Mammary epithelial cell (primary cell): ENCODE measurements at regions not wholly inside any gene's neighbourhood (a gene's known extent, or its start where the extent isn't known, plus 50 kb on each side); places are given as distances from the start of the nearest gene placed in this dataset.

Experiments
- EZH2 ChIP-seq: IDR thresholded peaks from 2 replicates; pipeline ENCODE4 v1.6.1; 2012; ENCODE audit warnings: low read length, inconsistent platforms, borderline replicate concordance
- TF ChIP-seq, protein P1 (sequence below), 2 donors: IDR thresholded peaks in 1 of 2; conservative IDR thresholded peaks in 1 of 2; 2 replicates each; pipeline ENCODE4 v1.5.1; 2011 to 2012; ENCODE audit warnings: inconsistent platforms in 2 of 2, low read length in 2 of 2, mild to moderate bottlenecking in 2 of 2, control low read depth in 1 of 2, low read depth in 1 of 2; ENCODE audit not compliant: insufficient read depth in 1 of 2; ENCODE audit errors: extremely low read depth in 1 of 2

DNA sequence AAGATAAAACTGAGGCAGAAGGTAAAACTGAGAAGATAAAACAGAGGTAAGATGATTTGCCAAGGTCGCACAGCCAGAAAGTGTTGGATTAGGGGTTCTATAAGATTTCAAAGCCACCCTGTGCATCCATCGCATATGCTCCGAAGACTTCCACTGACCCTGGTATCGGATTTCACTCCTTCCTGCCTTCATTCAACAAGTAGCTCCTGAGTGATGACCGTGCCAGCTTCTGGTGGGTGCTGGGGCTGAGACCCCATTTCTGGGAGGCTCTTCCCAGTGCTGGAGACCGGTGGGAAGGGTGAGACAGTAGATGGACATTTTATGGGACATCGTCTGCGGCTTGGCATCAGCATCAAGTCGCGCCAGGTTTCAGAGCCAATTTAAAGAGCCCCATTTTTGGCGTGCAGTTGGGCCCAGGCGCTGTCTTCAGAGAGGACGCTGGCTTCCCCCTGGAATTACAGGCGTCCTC, 53.7 kb upstream of the DAB2IP start:
- TF ChIP-seq, protein P1, sequence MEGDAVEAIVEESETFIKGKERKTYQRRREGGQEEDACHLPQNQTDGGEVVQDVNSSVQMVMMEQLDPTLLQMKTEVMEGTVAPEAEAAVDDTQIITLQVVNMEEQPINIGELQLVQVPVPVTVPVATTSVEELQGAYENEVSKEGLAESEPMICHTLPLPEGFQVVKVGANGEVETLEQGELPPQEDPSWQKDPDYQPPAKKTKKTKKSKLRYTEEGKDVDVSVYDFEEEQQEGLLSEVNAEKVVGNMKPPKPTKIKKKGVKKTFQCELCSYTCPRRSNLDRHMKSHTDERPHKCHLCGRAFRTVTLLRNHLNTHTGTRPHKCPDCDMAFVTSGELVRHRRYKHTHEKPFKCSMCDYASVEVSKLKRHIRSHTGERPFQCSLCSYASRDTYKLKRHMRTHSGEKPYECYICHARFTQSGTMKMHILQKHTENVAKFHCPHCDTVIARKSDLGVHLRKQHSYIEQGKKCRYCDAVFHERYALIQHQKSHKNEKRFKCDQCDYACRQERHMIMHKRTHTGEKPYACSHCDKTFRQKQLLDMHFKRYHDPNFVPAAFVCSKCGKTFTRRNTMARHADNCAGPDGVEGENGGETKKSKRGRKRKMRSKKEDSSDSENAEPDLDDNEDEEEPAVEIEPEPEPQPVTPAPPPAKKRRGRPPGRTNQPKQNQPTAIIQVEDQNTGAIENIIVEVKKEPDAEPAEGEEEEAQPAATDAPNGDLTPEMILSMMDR (conservative IDR thresholded peaks at IDR 0.05 in 1 of 2, IDR thresholded peaks at IDR 0.05 in 1 of 2; ENCODE audit: extremely low read depth in 1 of 2, insufficient read depth in 1 of 2, low read depth in 1 of 2, low read length in 2 of 2), result no peak
- no peak for TF ChIP-seq EZH2
